Keratinocyte (primary cell): ENCODE measurements at regions not wholly inside any gene's neighbourhood (a gene's known extent, or its start where the extent isn't known, plus 50 kb on each side); places are given as distances from the start of the nearest gene placed in this dataset.

Experiments used
- DNase-seq: peaks from one replicate; pipeline ENCODE4 v3.0.0-alpha.2; 2011; ENCODE audit warnings: low read depth, missing footprints, low spot score
- FAIRE-seq: peaks from 2 replicates; lab custom pipeline; 2011; peaks lifted over from hg19 to GRCh38; lab: Jason Lieb, UNC
- H2AFZ ChIP-seq: 2 replicates; pipeline ENCODE4 v1.6.0; 2012; ENCODE audit warnings: low read length, control low read depth, inconsistent platforms; ENCODE audit not compliant: control insufficient read depth
- H3K27ac ChIP-seq: 2 replicates; pipeline ENCODE4 v1.5.1; 2011; ENCODE audit warnings: low read length; ENCODE audit not compliant: control insufficient read depth, insufficient read depth
- H3K27me3 ChIP-seq: 3 replicates; pipeline ENCODE4 v1.6.0; 2011; ENCODE audit warnings: low read length; ENCODE audit not compliant: control insufficient read depth, insufficient read depth; ENCODE audit errors: extremely low read depth
- H3K36me3 ChIP-seq, 2 experiments: 2 replicates in 1 of 2; 3 replicates in 1 of 2; pipeline ENCODE4 v1.5.1; 2011; ENCODE audit warnings: low read length in 2 of 2, mild to moderate bottlenecking in 1 of 2; ENCODE audit not compliant: control insufficient read depth in 2 of 2, insufficient read depth in 2 of 2; ENCODE audit errors: extremely low read depth in 1 of 2
- H3K4me1 ChIP-seq: 3 replicates; pipeline ENCODE4 v1.5.1; 2011; ENCODE audit warnings: low read length; ENCODE audit not compliant: control insufficient read depth, insufficient read depth; ENCODE audit errors: extremely low read depth
- H3K4me2 ChIP-seq: 3 replicates; pipeline ENCODE4 v1.6.0; 2011; ENCODE audit warnings: low read depth, low read length; ENCODE audit not compliant: control insufficient read depth, insufficient read depth; ENCODE audit errors: extremely low read depth
- H3K4me3 ChIP-seq, 3 experiments: fragments of 200-600 bp in 1 of 3; sonication (generic) in 1 of 3; 2 replicates in 2 of 3; 3 replicates in 1 of 3; pipeline ENCODE4 v1.5.1; 2011 to 2016; ENCODE audit warnings: low read length in 3 of 3, mild to moderate bottlenecking in 3 of 3, control low read depth in 2 of 3, inconsistent platforms in 1 of 3, low read depth in 1 of 3, mixed read lengths in 1 of 3, mixed run types in 1 of 3, moderate library complexity in 1 of 3; ENCODE audit not compliant: control insufficient read depth in 2 of 3, insufficient read depth in 2 of 3; ENCODE audit errors: extremely low read depth in 1 of 3
- H3K79me2 ChIP-seq: 2 replicates; pipeline ENCODE4 v1.6.0; 2012; ENCODE audit warnings: low read length; ENCODE audit not compliant: control insufficient read depth, insufficient read depth
- H3K9ac ChIP-seq: 3 replicates; pipeline ENCODE4 v1.6.0; 2011; ENCODE audit warnings: low read length; ENCODE audit not compliant: control insufficient read depth, insufficient read depth; ENCODE audit errors: extremely low read depth
- H3K9me1 ChIP-seq: 3 replicates; pipeline ENCODE4 v1.6.0; 2011; ENCODE audit warnings: low read length; ENCODE audit not compliant: control insufficient read depth, insufficient read depth; ENCODE audit errors: extremely low read depth
- H3K9me3 ChIP-seq: 2 replicates; pipeline ENCODE4 v1.5.1; 2012; ENCODE audit warnings: low read depth, low read length; ENCODE audit not compliant: control insufficient read depth
- H4K20me1 ChIP-seq: 3 replicates; pipeline ENCODE4 v1.6.0; 2011; ENCODE audit warnings: low read length; ENCODE audit not compliant: control insufficient read depth, insufficient read depth; ENCODE audit errors: extremely low read depth
- CTCF ChIP-seq, 3 experiments: IDR thresholded peaks in 1 of 3; conservative IDR thresholded peaks in 1 of 3; optimal IDR thresholded peaks in 1 of 3; 2 replicates in 2 of 3; 3 replicates in 1 of 3; pipeline versions ENCODE3 to v1.5.1; 2011; ENCODE audit warnings: low read length in 3 of 3, mild to moderate bottlenecking in 3 of 3, moderate library complexity in 2 of 3, control low read depth in 1 of 3, inconsistent platforms in 1 of 3; ENCODE audit not compliant: insufficient read depth in 2 of 3; ENCODE audit errors: extremely low read depth in 1 of 3
- EZH2 ChIP-seq: IDR thresholded peaks from one replicate; pipeline ENCODE4 v1.6.1; 2012; ENCODE audit warnings: inconsistent platforms, mild to moderate bottlenecking, low read length, moderate library complexity
- dilution Hi-C: fragments of 300-500 bp; cut with MboI; formaldehyde crosslinking; loops from one replicate; pipeline ENCODE4 v1.7.0; 2020; ENCODE audit warnings: low sequenced_read_pairs; ENCODE audit not compliant: extremely low pct_ligation_motif_present

GRCh38 chr4:181933471-181933870 is 309.7 kb upstream of the TENM3 start:
- H3K9me3 ChIP-seq = no peaks in the 10 kb centered on the region
- no peaks in the 10 kb centered on the region for H3K36me3 ChIP-seq
- H3K4me1 ChIP-seq = no peaks in the 10 kb centered on the region
- dilution Hi-C loops = no loop called here
- H4K20me1 ChIP-seq = no peaks in the 10 kb centered on the region
- no peak overlapping the region for H3K27ac ChIP-seq
- no peak overlapping the region for H2AFZ ChIP-seq
- H3K9me1 ChIP-seq = no peaks in the 10 kb centered on the region
- H3K9ac ChIP-seq = no peak overlapping the region
- DNase-seq = no peak
- H3K4me3 ChIP-seq = no peak overlapping the region
- H3K79me2 ChIP-seq = no peaks in the 10 kb centered on the region
- TF ChIP-seq CTCF (optimal IDR thresholded peaks at IDR 0.05 in 1 of 3, IDR thresholded peaks at IDR 0.05 in 1 of 3, conservative IDR thresholded peaks at IDR 0.05 in 1 of 3; ENCODE audit: extremely low read depth in 1 of 3, insufficient read depth in 2 of 3, low read length in 3 of 3) (no peak), EZH2 (no peak)
- no peak overlapping the region for H3K4me2 ChIP-seq
- no peak for FAIRE-seq
- H3K27me3 ChIP-seq = no peaks in the 10 kb centered on the region

- no peak overlapping the region for H3K4me3 ChIP-seq
- FAIRE-seq (no peak), DNase-seq (no peak)
- H3K27me3 ChIP-seq = no peaks in the 10 kb centered on the region
- H3K36me3 ChIP-seq = no peaks in the 10 kb centered on the region
- no peak overlapping the region for H3K9ac ChIP-seq
- no peaks in the 10 kb centered on the region for H3K4me1 ChIP-seq
- dilution Hi-C loops = no loop called here
- H3K9me1 ChIP-seq = no peaks in the 10 kb centered on the region
- H4K20me1 ChIP-seq = no peaks in the 10 kb centered on the region
- H2AFZ ChIP-seq = no peak overlapping the region
- no peak overlapping the region for H3K4me2 ChIP-seq
- TF ChIP-seq EZH2 (no peak), CTCF (optimal IDR thresholded peaks at IDR 0.05 in 1 of 3, IDR thresholded peaks at IDR 0.05 in 1 of 3, conservative IDR thresholded peaks at IDR 0.05 in 1 of 3; ENCODE audit: extremely low read depth in 1 of 3, insufficient read depth in 2 of 3, low read length in 3 of 3) (no peak)
- H3K27ac ChIP-seq = no peak overlapping the region
- H3K79me2 ChIP-seq = no peaks in the 10 kb centered on the region
- H3K9me3 ChIP-seq = no peaks in the 10 kb centered on the region
Measured at GRCh38 chr4:181938631-181939030, 304.6 kb upstream of the TENM3 start.
